T-helper 2 cell treated with Interferon-gamma antibody and Interleukin-4, amounts not matched to agents 5 μg/mL and 100 μg/mL, for 36 hours (primary cell): ENCODE measurements at regions not wholly inside any gene's neighbourhood (a gene's known extent, or its start where the extent isn't known, plus 50 kb on each side); places are given as distances from the start of the nearest gene placed in this dataset.
"Not testable (repeated sequence)": the region's sequence is repeated elsewhere in the genome, so short reads cannot be mapped to it uniquely, and the experiment has no call there.

Source experiments
- DNase-seq: peaks from one replicate; pipeline ENCODE4 v3.0.0; 2021; ENCODE audit warnings: low spot score
- H3K27ac Mint-ChIP-seq: one replicate; pipeline ENCODE4 v1.8.0; 2021; ENCODE audit warnings: mild to moderate bottlenecking, mixed read lengths
- H3K27me3 Mint-ChIP-seq: one replicate; pipeline ENCODE4 v1.8.0; 2021; ENCODE audit warnings: low read depth, mixed read lengths
- H3K36me3 Mint-ChIP-seq: one replicate; pipeline ENCODE4 v1.8.0; 2021; ENCODE audit warnings: low read depth, mixed read lengths
- H3K4me1 Mint-ChIP-seq: one replicate; pipeline ENCODE4 v1.8.0; 2021; ENCODE audit warnings: low read depth, mixed read lengths
- H3K4me3 Mint-ChIP-seq: one replicate; pipeline ENCODE4 v1.8.0; 2022; ENCODE audit warnings: mild to moderate bottlenecking, moderate library complexity, mixed read lengths
- H3K9me3 Mint-ChIP-seq: one replicate; pipeline ENCODE4 v1.8.0; 2021; ENCODE audit warnings: mixed read lengths

DNA sequence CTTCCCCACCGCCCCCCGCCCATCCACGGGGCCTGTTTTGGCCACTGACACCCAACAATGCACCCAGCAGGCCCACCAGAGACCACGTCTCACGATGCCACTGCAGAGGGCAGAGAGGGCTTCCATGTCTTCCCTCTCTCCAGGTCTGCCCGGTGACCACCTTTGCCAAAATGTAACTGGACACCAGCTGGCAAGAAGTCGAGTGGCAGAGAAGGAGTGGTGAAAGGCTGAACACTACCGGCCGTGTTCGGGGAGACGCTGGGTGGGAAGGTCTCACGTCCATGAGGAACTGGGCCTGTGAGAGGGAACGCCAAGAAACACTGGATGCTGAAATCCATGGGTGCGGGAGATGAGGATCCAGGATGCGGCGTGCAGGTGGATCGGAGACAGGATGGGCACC is 308.2 kb downstream of the ADGRD1 start:
- no peak for DNase-seq
- no peak overlapping the region for H3K4me3 Mint-ChIP-seq

DNA sequence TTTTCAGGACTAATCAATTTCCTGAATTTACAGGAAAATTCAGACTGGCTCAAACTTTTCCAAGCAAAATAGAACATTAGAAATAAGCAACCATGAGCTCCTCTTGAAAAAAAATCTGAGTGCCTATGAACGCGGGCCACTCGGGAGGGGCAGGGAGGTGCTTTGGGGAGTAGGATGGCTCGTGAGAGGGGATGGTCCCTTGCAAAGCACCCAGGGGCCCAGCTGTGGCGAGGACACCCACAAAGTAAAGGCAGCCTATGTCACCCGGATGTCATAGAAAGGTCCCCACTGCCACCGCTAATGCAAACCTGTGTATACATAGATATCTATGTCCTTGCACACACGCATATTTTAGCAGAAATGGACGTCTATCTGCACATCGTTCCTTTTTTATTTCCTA is 309.9 kb downstream of the ADGRD1 start:
- no peaks in the 10 kb centered on the region for H3K4me1 Mint-ChIP-seq
- no peak overlapping the region for H3K4me3 Mint-ChIP-seq
- H3K36me3 Mint-ChIP-seq = no peaks in the 10 kb centered on the region
- H3K27me3 Mint-ChIP-seq = no peaks in the 10 kb centered on the region
- DNase-seq = no peak
- H3K9me3 Mint-ChIP-seq = no peaks in the 10 kb centered on the region
- no peak overlapping the region for H3K27ac Mint-ChIP-seq

More for the DNA sequence above, 308.2 kb downstream of the ADGRD1 start:
- Mint-ChIP-seq H3K27ac (no peak overlapping the region), H3K4me1 (no peaks in the 10 kb centered on the region), H3K36me3 (no peaks in the 10 kb centered on the region), H3K27me3 (no peaks in the 10 kb centered on the region), H3K9me3 (no peaks in the 10 kb centered on the region)

DNA sequence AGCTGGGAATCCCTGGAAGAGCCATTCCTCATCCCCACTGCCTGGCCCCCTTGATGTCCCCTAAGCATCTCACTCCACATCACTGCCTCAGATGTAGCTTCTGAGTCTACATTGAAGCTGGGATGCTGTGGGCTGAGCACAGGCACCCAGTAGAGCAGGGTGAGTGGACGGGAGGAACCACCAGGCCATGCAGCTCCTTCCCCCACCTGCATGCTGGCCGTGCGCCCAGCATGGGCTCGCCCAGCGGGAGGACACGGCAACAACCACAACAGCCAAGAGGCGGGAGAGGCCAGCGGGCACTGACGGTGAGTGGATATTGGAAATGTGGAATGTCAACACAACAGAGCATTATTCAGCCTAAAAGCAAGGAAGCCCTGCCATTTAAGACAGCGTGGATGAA is 310.9 kb downstream of the ADGRD1 start:
- Mint-ChIP-seq H3K4me1 (no peaks in the 10 kb centered on the region), H3K27ac (no peak overlapping the region)

DNA sequence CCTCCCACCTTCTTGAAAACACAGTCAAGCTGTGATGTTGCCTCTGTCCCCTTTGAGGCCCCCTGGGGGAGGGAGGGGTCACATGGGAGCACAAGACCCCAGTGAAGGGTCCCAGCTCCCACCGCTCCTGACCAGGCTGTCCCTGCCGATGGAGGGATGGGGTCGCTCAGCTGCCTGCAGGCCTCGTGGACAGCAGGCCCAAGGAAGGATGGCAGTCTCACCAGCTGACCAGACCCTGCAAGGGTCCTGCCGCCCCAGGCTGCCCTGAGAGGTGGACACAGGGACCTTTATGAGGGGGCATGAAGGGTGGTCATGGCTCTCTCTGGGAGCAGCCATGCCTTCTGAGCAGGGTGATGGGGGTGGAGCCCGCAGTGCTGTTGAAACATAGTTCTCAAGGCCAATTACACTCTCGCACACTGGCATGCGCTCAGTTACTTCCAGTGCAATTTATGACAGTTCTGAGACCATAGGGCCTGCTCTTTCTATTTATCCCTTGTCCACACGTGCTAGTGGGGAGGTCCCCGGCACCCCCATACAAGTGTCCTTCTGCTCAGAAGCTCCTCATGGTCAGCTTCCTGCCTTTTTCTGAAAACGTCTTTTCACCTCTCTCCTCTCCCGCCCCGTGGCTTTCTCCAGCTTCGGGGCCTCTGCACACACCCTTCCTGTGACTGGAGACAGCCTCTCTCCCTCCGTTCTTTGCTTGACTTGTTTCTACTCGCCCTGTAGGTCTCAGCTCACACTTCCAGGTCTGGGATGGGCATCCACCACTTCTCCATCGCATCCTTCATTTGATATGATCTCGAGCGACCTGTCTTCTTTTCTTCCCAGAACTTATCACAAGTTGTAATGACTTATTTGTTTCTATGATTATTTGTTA is 313.1 kb downstream of the ADGRD1 start:
- no peaks in the 10 kb centered on the region for H3K27me3 Mint-ChIP-seq
- no peak for DNase-seq
- H3K9me3 Mint-ChIP-seq = no peaks in the 10 kb centered on the region
- no peak overlapping the region for H3K27ac Mint-ChIP-seq
- H3K36me3 Mint-ChIP-seq = no peaks in the 10 kb centered on the region
- H3K4me1 Mint-ChIP-seq = no peaks in the 10 kb centered on the region
- no peak overlapping the region for H3K4me3 Mint-ChIP-seq

More for the DNA sequence above, 310.9 kb downstream of the ADGRD1 start:
- no peaks in the 10 kb centered on the region for H3K9me3 Mint-ChIP-seq
- H3K27me3 Mint-ChIP-seq = no peaks in the 10 kb centered on the region
- no peak overlapping the region for H3K4me3 Mint-ChIP-seq
- H3K36me3 Mint-ChIP-seq = no peaks in the 10 kb centered on the region
- no peak for DNase-seq

DNA sequence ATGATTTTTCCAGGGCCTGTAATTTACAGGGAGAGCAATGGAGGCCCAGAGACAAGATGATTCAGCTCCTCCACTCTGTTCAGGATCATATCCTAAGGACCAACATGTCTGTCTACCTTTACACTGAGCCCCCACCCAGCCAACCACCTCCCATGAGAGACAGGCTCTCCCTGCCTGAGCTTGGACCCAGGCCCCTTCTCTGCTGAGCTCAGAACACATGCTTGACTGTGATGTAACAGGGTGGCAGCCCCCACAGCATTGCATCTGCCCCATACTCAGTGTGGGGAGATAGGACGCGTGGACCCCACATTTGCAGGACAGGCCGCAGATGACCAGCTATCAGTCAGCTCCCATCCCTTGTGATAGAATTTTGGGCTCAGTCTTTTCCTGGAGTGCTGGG is 313.9 kb downstream of the ADGRD1 start:
- H3K36me3 Mint-ChIP-seq = no peaks in the 10 kb centered on the region
- no peaks in the 10 kb centered on the region for H3K27me3 Mint-ChIP-seq
- DNase-seq = no peak
- H3K4me1 Mint-ChIP-seq = no peaks in the 10 kb centered on the region
- H3K27ac Mint-ChIP-seq = no peak overlapping the region
- no peaks in the 10 kb centered on the region for H3K9me3 Mint-ChIP-seq
- H3K4me3 Mint-ChIP-seq = no peak overlapping the region

DNA sequence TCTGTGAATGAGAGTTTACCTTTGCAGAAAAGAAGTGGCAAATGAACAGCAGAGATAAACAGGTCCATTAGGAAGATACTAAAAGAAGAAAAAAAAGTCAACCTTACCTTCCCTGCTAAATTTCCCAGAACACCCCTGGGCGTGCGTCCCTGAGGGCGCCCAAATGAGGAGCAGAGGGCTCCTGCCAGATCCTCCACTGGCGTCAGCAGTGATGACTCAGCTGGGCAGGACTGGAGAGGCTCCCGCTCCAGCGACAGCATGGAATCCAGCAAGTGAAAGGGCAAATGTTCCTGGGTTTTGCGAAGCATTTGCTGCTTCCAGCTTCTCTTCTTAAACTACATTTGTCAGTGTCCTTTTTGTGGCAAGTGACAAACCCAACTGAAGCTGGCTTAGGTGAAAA is 314.4 kb downstream of the ADGRD1 start:
- not testable (repeated sequence) for H3K4me1 Mint-ChIP-seq, H3K36me3 Mint-ChIP-seq, DNase-seq, H3K27me3 Mint-ChIP-seq, H3K9me3 Mint-ChIP-seq, H3K27ac Mint-ChIP-seq, H3K4me3 Mint-ChIP-seq

DNA sequence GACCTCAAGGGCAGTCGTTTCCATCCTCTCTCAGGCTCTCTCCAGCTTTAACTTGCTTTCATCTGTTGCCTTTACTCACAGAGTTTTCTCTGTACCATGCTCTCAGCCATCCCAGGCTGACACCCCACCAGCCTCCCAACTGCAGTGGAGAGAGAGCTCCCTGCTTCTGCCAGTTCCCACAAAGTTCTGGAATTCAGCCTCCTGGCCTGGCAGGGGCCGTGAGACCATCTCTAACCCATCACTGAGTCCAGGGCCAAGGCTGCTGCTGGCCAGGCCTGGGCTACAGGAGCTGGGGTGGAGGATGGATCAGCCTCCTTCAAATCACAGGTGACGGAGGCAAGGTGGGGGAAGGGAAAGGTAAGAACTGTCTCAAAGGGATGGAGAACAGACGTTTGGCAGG is 314.9 kb downstream of the ADGRD1 start:
- DNase-seq, H3K4me3 Mint-ChIP-seq, H3K27ac Mint-ChIP-seq, H3K36me3 Mint-ChIP-seq, H3K9me3 Mint-ChIP-seq, H3K27me3 Mint-ChIP-seq, H3K4me1 Mint-ChIP-seq: not testable (repeated sequence)

DNA sequence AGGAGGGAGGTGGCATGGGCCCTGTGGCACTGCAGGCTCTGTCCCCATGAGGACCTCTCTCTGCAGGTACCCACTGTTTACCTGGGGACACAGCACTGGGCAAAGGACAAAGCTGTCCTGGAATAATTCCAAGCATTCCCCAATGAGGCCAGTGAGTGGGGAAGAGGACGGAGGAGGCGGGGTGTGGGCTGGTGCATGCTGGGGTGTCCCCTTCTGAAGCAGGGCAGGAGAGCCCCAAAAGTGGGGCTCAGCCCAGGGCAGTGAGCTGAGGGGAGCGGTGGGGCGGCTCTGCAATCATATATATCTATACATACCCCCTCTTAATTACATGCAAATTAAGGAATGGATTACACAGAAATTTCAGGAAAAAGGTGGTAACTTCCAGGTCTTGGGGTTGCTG is 315.8 kb downstream of the ADGRD1 start:
- no peak for DNase-seq
- Mint-ChIP-seq H3K9me3 (no peaks in the 10 kb centered on the region), H3K36me3 (no peaks in the 10 kb centered on the region), H3K4me3 (no peak overlapping the region), H3K4me1 (no peaks in the 10 kb centered on the region), H3K27me3 (no peaks in the 10 kb centered on the region), H3K27ac (no peak overlapping the region)

DNA sequence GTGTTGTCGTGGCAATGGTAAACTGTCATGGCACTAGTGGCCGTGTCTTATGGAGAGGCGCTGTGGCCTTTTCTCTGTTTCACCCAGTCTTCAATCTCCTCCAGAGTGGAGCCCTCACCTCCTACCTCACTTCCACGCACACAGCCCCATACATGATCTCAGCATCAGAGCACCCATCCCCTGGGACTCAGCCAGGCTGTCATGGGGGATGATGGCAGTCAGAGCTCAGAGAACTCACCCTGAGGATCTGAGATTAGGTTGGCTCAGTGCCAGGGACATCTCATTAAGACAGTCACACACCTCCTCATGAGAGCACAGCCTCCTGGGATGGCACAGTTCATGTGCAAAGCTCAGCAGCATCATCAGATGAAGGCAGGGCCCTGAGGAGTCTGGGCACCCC is 316.3 kb downstream of the ADGRD1 start:
- not testable (repeated sequence) for H3K4me3 Mint-ChIP-seq, H3K4me1 Mint-ChIP-seq, H3K36me3 Mint-ChIP-seq, DNase-seq, H3K27me3 Mint-ChIP-seq, H3K9me3 Mint-ChIP-seq, H3K27ac Mint-ChIP-seq

DNA sequence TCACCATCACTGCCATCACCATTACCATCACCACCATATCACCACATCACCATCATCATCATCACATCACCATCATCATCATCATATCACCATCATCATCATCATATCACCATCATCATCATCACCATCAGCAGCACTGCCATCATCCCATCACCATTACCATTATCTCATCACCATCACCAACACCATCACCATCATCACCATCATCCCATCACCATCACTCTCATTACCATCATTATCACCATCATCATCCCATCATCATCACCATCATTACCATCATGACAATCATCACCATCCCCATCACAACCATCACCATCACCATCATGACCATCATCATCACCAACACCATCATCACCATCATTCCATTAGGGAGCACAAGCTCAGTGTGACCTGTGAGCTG is 318.0 kb downstream of the ADGRD1 start:
- Mint-ChIP-seq H3K9me3 (no peaks in the 10 kb centered on the region), H3K27me3 (no peaks in the 10 kb centered on the region), H3K4me1 (no peaks in the 10 kb centered on the region), H3K4me3 (no peak overlapping the region), H3K36me3 (no peaks in the 10 kb centered on the region), H3K27ac (no peak overlapping the region)
- no peak for DNase-seq

DNA sequence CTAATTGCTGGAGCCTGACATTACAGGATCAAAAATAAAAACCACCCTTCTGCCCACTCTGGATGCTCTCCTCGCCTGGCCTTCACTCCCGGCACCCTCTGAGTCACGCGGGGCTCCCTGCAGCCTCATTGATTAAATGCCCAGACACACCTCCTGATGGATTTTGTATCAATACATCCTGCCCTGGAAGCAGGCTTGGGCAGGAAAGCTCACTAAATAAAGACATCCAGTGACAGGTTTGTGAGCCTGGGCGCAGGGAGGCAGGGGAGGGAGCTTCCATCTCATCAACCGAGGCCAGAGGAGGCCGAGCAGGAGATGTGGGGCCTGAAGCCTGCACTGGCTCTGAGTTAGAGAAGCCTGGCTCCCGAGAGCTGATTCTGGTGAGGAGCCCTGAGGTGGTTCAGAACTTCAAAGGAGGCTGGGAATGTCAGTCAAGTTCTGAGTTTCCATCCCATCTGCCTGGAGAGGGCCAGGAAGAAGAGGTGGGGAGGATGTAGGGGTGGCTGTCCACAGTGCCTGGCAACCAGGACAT is 318.6 kb downstream of the ADGRD1 start:
- not testable (repeated sequence) for H3K36me3 Mint-ChIP-seq, H3K27ac Mint-ChIP-seq

DNA sequence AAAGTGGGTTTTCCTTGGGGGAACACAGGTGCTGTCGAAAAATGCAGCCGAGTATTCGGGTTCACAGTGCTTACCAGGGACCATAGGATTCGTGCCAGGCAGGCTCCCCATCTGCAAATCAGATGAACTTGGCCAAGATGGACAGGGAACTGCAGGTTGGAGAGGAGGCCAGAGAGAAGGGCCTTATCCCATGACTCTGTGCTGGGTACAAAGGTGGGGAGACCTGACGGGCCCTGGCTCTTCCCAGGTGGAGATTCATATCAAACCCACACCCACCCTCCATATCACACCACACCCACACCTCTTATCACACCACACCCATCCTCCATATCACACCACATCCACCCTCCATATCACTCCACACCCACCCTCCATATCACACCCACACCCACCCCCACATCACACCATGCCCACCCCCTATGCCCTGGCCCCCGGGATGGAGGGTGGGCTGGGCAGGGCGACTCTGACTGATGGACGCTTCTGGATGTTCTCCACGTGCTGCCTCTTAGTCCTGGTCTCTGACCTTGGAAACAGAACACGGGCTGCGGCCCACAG is 319.7 kb downstream of the ADGRD1 start:
- H3K36me3 Mint-ChIP-seq = no peaks in the 10 kb centered on the region
- H3K9me3 Mint-ChIP-seq = no peaks in the 10 kb centered on the region
- H3K4me1 Mint-ChIP-seq = no peaks in the 10 kb centered on the region
- no peak overlapping the region for H3K27ac Mint-ChIP-seq
- no peak overlapping the region for H3K4me3 Mint-ChIP-seq
- no peak for DNase-seq
- no peaks in the 10 kb centered on the region for H3K27me3 Mint-ChIP-seq

More for the DNA sequence above, 318.6 kb downstream of the ADGRD1 start:
- H3K4me1 Mint-ChIP-seq, H3K9me3 Mint-ChIP-seq, DNase-seq, H3K27me3 Mint-ChIP-seq, H3K4me3 Mint-ChIP-seq: not testable (repeated sequence)

DNA sequence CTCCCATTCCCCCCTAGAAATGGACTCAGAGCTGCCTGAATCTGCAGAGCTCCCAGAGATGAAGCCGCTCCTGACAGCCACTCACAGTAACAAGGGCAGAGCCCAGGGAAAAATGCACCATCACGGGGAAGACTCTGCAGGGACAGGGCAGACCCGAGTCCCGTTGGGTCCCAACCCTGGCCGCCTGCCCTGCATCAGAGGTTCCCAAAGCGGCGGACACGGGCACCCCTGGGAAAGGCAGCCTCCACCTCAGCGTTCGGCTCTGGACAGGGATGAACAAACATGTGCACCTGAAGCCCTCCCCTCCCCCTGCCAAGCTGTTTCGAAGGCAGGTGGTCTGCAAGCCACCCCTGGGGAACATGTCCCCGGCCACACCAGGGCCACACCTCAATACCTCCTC is 320.4 kb downstream of the ADGRD1 start:
- Mint-ChIP-seq H3K4me3 (no peak overlapping the region), H3K27ac (no peak overlapping the region), H3K36me3 (no peaks in the 10 kb centered on the region), H3K4me1 (no peaks in the 10 kb centered on the region), H3K27me3 (no peaks in the 10 kb centered on the region), H3K9me3 (no peaks in the 10 kb centered on the region)
- no peak for DNase-seq

DNA sequence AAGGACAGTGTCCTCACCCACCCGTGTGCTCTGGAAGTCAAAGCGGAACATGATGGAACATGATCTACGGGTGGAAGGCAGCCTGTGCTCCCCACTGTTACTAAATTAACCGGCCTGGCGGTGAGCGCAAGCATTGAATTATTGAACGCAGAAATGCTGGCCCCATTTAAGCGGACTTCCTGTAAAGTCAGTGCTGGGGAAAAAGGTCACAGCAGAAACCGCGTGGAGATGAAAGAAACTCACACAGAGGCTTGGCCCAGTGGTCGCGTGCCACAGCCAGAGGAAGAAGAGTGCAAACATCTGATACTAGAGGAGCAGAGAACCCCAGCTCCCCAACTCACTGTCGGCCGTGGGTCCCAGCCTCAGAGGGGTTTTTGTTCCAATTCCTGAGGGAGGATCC is 321.2 kb downstream of the ADGRD1 start:
- DNase-seq = no peak
- Mint-ChIP-seq H3K27ac (no peak overlapping the region), H3K9me3 (no peaks in the 10 kb centered on the region), H3K36me3 (no peaks in the 10 kb centered on the region), H3K4me3 (no peak overlapping the region), H3K4me1 (no peaks in the 10 kb centered on the region), H3K27me3 (no peaks in the 10 kb centered on the region)
